Caco-2 (cell line): ENCODE measurements at regions not wholly inside any gene's neighbourhood (a gene's known extent, or its start where the extent isn't known, plus 50 kb on each side); places are given as distances from the start of the nearest gene placed in this dataset.

ENCODE experiments used
- BruUV-seq: library from RNA; stranded (reverse); fragments of 400-500 nt; replicated peaks from 2 replicates; lab custom pipeline; 2021; lab: Mats Ljungman, UMichigan
- CTCF ChIA-PET: fragments of 300-600 bp; sonication (Branson Sonifier 250); formaldehyde crosslinking; loops from one replicate; lab custom pipeline; 2022; ENCODE audit warnings: antibody characterized with exemption; lab: Charles Lee
- POLR2A ChIA-PET: fragments of 300-600 bp; sonication (Branson Sonifier 250); formaldehyde crosslinking; loops from one replicate; lab custom pipeline; 2022; ENCODE audit warnings: antibody characterized with exemption; lab: Charles Lee
- DNase-seq, 2 experiments: peaks; one replicate each; pipeline versions ENCODE4 v3.0.0 to v3.0.0-alpha.2; 2020 to 2022
- H3K27me3 ChIP-seq: replicated peaks from 2 replicates; pipeline ENCODE4 v1.6.0; 2011; ENCODE audit warnings: low read length; ENCODE audit not compliant: control insufficient read depth, insufficient read depth
- H3K36me3 ChIP-seq: 2 replicates; pipeline ENCODE4 v1.5.1; 2011; ENCODE audit warnings: low read length; ENCODE audit not compliant: control insufficient read depth, insufficient read depth
- H3K4me1 ChIP-seq: fragments of 250-450 bp; sonication (Bioruptor Pico); 2 replicates; pipeline ENCODE4 v1.5.1; 2020; ENCODE audit warnings: mild to moderate bottlenecking
- H3K4me3 ChIP-seq: 2 replicates; pipeline ENCODE4 v1.5.1; 2011; ENCODE audit warnings: low read depth, mild to moderate bottlenecking, control low read depth, low read length
- H3K9me3 ChIP-seq: fragments of 250-450 bp; sonication (Bioruptor Pico); 2 replicates; pipeline ENCODE4 v1.5.1; 2020; ENCODE audit warnings: mild to moderate bottlenecking, moderate library complexity
- H3K27ac Mint-ChIP-seq: one replicate; pipeline ENCODE4 v1.8.0; 2022; ENCODE audit warnings: mixed read lengths; ENCODE audit not compliant: unreplicated experiment
- H3K27me3 Mint-ChIP-seq: one replicate; pipeline ENCODE4 v1.8.0; 2022; ENCODE audit warnings: mixed read lengths; ENCODE audit not compliant: insufficient read depth, unreplicated experiment
- H3K36me3 Mint-ChIP-seq: one replicate; pipeline ENCODE4 v1.8.0; 2022; ENCODE audit warnings: mild to moderate bottlenecking, mixed read lengths; ENCODE audit not compliant: insufficient read depth, unreplicated experiment
- H3K4me1 Mint-ChIP-seq: one replicate; pipeline ENCODE4 v1.8.0; 2022; ENCODE audit warnings: low read depth, mixed read lengths; ENCODE audit not compliant: unreplicated experiment
- H3K4me3 Mint-ChIP-seq: one replicate; pipeline ENCODE4 v1.8.0; 2022; ENCODE audit warnings: mild to moderate bottlenecking, moderate library complexity, mixed read lengths; ENCODE audit not compliant: unreplicated experiment
- H3K9me3 Mint-ChIP-seq: one replicate; pipeline ENCODE4 v1.8.0; 2022; ENCODE audit warnings: mixed read lengths; ENCODE audit not compliant: unreplicated experiment
- CTCF ChIP-seq, 2 experiments: fragments of 200-600 bp in 1 of 2; IDR thresholded peaks; 1 replicate in 1 of 2; 2 replicates in 1 of 2; pipeline versions ENCODE4 v1.5.1 to v1.8.0; 2011 to 2022; ENCODE audit warnings: antibody characterized with exemption in 1 of 2, control low read depth in 1 of 2, inconsistent platforms in 1 of 2, low read depth in 1 of 2, low read length in 1 of 2, mild to moderate bottlenecking in 1 of 2, moderate library complexity in 1 of 2; ENCODE audit not compliant: insufficient read depth in 1 of 2, severe bottlenecking in 1 of 2, unreplicated experiment in 1 of 2
- intact Hi-C: fragments of 100-400 bp; cut with micrococcal nuclease; formaldehyde crosslinking; loops from one replicate; pipeline ENCODE4 v1.10.0; 2022; ENCODE audit not compliant: unreplicated experiment

GRCh38 chr9:38211002-38211401 is 142.0 kb upstream of the SHB start:
- Histone ChIP-seq H3K4me1 (0 out of 2 replicates have a peak, but pooled peaks cover 5% of the 10 kb centered on the region), H3K4me3 (no peak overlapping the region), H3K9me3 (no peaks in the 10 kb centered on the region), H3K36me3 (no peaks in the 10 kb centered on the region), H3K27me3 (no peaks in the 10 kb centered on the region)
- H3K9me3 Mint-ChIP-seq: peaks cover 5% of the 10 kb centered on the region
- BruUV-seq: no TSS peak
- no peak for DNase-seq
- no peaks in the 10 kb centered on the region for H3K27me3 Mint-ChIP-seq
- TF ChIP-seq CTCF (IDR thresholded peaks at IDR 0.05; ENCODE audit: insufficient read depth in 1 of 2, low read depth in 1 of 2, low read length in 1 of 2, severe bottlenecking in 1 of 2, unreplicated experiment in 1 of 2): no peak
- H3K4me3 Mint-ChIP-seq: no peak overlapping the region
- CTCF ChIA-PET: no interaction called here
- H3K36me3 Mint-ChIP-seq: no peaks in the 10 kb centered on the region
- no peak overlapping the region for H3K27ac Mint-ChIP-seq
- no peaks in the 10 kb centered on the region for H3K4me1 Mint-ChIP-seq
- intact Hi-C loops: no loop called here
- POLR2A ChIA-PET: interaction anchor here (0.5 kb wide), 1 partner anchor 143 kb away, joined by 4 read pairs; no protein-coding TSS in a partner anchor

GRCh38 chr9:38208206-38208901 is 139.3 kb upstream of the SHB start:
- Mint-ChIP-seq H3K4me1 (peaks cover 19% of the 10 kb centered on the region), H3K27me3 (no peaks in the 10 kb centered on the region), H3K4me3 (no peak overlapping the region), H3K36me3 (no peaks in the 10 kb centered on the region), H3K9me3 (peaks cover 5% of the 10 kb centered on the region), H3K27ac (no peak overlapping the region)
- DNase-seq: no peak
- no TSS peak for BruUV-seq
- intact Hi-C loops: no loop called here
- CTCF ChIA-PET: no interaction called here
- Histone ChIP-seq H3K27me3 (no peaks in the 10 kb centered on the region), H3K36me3 (no peaks in the 10 kb centered on the region), H3K9me3 (no peaks in the 10 kb centered on the region), H3K4me1 (peaks cover 5% of the 10 kb centered on the region; the same call in 1 of the 2 replicates), H3K4me3 (no peak overlapping the region)
- TF ChIP-seq CTCF (IDR thresholded peaks at IDR 0.05; ENCODE audit: insufficient read depth in 1 of 2, low read depth in 1 of 2, low read length in 1 of 2, severe bottlenecking in 1 of 2, unreplicated experiment in 1 of 2): no peak
- POLR2A ChIA-PET: no interaction called here

GRCh38 chr9:38207247-38207778 is 138.3 kb upstream of the SHB start:
- Histone ChIP-seq H3K4me1 (peaks cover 8% of the 10 kb centered on the region; the same call in 1 of the 2 replicates), H3K27me3 (no peaks in the 10 kb centered on the region), H3K9me3 (no peaks in the 10 kb centered on the region), H3K4me3 (no peak overlapping the region), H3K36me3 (no peaks in the 10 kb centered on the region)
- no peak for TF ChIP-seq CTCF (IDR thresholded peaks at IDR 0.05; ENCODE audit: insufficient read depth in 1 of 2, low read depth in 1 of 2, low read length in 1 of 2, severe bottlenecking in 1 of 2, unreplicated experiment in 1 of 2)
- no peaks in the 10 kb centered on the region for H3K27me3 Mint-ChIP-seq
- peaks cover 5% of the 10 kb centered on the region for H3K9me3 Mint-ChIP-seq
- BruUV-seq: no TSS peak
- CTCF ChIA-PET: no interaction called here
- DNase-seq: no peak
- no peak overlapping the region for H3K4me3 Mint-ChIP-seq
- H3K4me1 Mint-ChIP-seq: peaks cover 23% of the 10 kb centered on the region
- POLR2A ChIA-PET: no interaction called here
- no peak overlapping the region for H3K27ac Mint-ChIP-seq
- intact Hi-C loops: no loop called here
- no peaks in the 10 kb centered on the region for H3K36me3 Mint-ChIP-seq
